GM12873 (cell line): ENCODE measurements at regions not wholly inside any gene's neighbourhood (a gene's known extent, or its start where the extent isn't known, plus 50 kb on each side); places are given as distances from the start of the nearest gene placed in this dataset.

Experiments used
- TF ChIP-seq, protein P1 (sequence below): IDR thresholded peaks from 2 replicates; pipeline ENCODE4 v1.5.1; 2012; ENCODE audit warnings: low read depth, mild to moderate bottlenecking, moderate library complexity, low read length, control low read depth; ENCODE audit not compliant: insufficient read depth; ENCODE audit errors: missing control alignments

DNA sequence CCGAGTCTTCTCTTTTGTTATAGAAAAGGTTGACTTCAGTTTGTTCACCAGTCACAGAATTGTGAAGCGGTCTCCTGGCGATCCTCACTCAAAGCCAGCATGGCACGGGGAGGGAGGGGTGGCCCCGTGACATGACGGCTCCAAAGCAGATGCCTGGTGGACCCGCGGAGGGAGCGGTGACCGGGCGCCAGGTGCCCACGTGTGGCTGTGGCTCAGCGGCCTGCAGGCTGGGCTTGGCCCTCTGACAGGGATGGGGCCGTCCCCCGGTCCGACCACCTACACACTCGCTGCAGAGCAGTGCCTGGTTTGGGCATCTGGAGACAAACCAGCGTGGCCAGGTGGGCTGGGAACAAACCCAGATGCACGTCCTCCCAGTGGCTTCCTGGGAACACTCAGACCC is 129.1 kb upstream of the SNTG2 start:
- TF ChIP-seq, protein P1, sequence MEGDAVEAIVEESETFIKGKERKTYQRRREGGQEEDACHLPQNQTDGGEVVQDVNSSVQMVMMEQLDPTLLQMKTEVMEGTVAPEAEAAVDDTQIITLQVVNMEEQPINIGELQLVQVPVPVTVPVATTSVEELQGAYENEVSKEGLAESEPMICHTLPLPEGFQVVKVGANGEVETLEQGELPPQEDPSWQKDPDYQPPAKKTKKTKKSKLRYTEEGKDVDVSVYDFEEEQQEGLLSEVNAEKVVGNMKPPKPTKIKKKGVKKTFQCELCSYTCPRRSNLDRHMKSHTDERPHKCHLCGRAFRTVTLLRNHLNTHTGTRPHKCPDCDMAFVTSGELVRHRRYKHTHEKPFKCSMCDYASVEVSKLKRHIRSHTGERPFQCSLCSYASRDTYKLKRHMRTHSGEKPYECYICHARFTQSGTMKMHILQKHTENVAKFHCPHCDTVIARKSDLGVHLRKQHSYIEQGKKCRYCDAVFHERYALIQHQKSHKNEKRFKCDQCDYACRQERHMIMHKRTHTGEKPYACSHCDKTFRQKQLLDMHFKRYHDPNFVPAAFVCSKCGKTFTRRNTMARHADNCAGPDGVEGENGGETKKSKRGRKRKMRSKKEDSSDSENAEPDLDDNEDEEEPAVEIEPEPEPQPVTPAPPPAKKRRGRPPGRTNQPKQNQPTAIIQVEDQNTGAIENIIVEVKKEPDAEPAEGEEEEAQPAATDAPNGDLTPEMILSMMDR = no peak

DNA sequence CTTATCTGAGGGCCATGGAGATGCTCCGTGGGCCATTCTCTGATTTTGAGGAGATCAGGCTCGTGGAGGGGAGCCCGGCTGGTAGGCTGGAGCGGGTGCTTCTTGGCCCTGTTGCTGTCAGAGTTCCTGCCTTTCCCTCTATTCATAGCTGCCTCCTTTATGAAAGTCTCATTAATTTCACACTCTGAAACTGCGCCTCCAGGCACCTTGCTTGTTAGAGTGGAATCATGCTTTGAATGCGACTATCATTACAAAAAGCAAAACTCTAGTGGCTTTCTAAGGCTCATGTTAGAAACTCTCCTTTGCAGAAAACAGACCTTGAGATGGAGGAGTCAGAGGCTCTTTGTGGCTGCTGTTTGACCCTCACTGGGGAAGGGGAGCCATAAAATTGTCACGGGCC is 131.0 kb upstream of the SNTG2 start:
- TF ChIP-seq, protein P1 = no peak

DNA sequence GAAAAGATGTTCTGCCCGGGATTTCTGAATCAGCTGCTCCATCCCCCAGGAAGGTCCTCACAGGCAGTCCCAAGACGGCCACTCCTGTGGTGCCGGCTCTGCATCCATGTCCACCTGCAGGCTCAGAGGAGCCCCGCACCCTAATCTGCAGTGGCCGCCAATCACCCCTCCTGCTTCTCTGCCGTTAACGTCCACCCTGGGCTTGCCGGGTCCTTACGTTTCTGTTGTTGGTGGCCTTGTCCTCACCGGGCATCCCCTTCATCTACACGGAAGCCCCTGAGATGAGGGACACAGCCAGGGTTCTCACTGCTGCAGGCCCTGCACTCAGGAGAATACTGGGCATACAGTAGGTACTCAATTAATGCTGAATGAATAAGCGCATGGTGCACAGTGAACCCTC is 131.5 kb upstream of the SNTG2 start:
- TF ChIP-seq, protein P1 = no peak

DNA sequence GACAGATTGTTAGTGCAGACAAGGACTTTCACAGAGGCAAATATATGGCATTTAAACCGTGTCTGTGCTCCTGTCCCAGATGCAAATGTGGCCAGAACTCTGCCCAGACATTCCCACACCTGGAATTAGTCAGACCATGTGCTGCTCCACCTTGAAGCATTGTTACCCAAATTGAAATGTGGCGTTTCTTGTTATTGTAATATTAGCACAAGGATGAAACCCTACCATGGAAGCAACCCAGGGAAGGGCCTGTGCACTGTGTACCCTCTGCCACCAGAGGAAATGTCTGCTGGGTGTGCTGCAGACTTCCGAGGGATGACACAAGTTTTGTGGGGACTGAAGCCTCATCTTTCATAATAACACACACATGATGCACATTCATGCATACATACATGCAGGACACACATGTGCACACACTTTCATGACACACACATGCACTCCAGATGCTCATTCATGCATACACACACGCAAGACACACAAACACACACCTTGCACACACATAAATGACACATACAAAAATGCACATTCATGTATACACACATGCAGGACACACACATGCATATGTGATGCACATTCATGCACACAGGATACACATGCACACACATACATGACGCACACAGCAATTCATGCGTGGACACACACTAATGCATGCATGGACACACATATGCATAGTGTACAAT is 133.2 kb upstream of the SNTG2 start:
- TF ChIP-seq, protein P1 = no peak

DNA sequence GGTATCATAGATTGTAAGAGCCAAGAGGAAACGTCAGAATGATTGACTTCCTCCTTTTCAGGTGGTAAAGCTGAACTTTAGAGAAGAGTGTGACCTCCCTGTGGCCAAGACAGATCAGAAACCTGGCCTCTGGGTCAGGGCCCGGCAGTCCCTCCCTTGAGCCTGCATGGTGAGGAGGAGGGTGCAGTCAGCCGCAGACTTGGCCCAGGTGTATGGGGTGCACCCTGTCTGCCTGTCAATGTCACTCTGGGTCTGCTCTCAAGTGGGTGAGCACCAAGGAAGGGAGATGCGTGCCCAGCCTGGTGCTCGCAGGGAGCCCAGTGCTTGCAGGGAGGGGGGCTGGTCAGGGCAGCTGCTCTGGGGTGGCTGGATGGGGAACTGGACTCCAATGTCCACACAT is 134.4 kb upstream of the SNTG2 start:
- TF ChIP-seq, protein P1 = no peak

DNA sequence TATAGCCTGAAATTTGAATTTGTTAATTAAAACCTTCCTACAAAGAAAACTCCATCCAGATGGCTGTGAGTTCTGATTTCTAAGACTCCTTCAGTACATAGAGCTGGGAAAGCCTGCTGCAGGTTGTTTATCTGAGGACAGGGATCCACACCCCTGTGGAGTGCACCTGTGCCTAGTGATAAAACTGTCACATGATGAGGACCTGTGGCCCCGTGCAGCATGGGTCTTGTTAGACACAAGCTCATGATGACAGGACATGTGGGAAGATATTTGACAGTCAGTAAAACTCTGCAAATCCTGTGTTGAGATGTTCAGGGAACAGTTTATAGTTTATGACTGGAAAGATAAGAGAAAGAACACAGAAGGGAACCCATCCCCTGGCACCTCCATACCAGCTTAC is 133.2 kb upstream of the TMEM18 start:
- TF ChIP-seq, protein P1 = no peak

DNA sequence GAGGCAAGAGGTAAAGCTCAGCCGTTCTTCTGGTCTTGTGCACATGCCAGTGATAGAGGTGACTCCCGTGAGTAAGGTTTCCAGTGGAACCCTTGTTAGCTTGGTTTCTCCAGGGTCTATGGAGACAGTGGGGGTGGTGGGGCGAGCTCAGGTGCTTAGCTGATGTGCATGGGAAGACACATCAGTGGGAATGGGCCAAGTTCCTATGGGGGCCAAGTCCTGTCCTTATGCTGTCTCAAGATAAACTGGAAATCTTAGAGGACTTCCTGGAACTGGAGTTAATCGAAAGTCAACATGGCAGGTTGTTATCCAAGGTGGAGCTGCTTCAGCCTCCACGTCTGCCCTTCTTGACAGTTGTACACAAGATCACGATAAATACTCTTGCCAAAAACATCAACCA is 130.1 kb upstream of the TMEM18 start:
- TF ChIP-seq, protein P1 = no peak

DNA sequence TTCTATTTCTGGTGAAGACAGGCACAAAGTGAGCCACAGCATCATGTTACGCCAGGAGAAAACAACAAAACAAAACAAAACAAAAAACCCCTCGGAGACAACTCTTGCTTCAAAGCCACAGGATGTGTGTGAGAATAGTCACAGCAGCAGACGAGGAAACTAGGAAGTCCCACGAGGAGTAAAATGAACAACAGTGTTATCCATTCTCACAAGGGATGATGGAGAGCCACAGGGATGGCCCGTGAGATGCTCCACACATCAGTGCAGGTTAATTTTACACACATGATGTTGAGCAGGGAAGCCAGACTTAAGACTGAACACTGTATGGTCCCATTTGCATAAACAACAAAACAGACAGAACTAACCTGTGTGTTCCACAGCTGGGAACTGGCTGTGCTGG is 128.5 kb upstream of the TMEM18 start:
- TF ChIP-seq, protein P1 = no peak
